SKM-1 (cell line): ENCODE measurements at regions not wholly inside any gene's neighbourhood (a gene's known extent, or its start where the extent isn't known, plus 50 kb on each side); places are given as distances from the start of the nearest gene placed in this dataset.
"Not testable (repeated sequence)": the region's sequence is repeated elsewhere in the genome, so short reads cannot be mapped to it uniquely, and the experiment has no call there.

ENCODE experiments used
- DNase-seq: peaks from one replicate; lab custom pipeline; 2025; ENCODE audit not compliant: unreplicated experiment; lab: John Stamatoyannopoulos, UW

GRCh38 chr6:141884850-141885249 is 247.9 kb upstream of the GJE1 start:
- no peak for DNase-seq

DNA sequence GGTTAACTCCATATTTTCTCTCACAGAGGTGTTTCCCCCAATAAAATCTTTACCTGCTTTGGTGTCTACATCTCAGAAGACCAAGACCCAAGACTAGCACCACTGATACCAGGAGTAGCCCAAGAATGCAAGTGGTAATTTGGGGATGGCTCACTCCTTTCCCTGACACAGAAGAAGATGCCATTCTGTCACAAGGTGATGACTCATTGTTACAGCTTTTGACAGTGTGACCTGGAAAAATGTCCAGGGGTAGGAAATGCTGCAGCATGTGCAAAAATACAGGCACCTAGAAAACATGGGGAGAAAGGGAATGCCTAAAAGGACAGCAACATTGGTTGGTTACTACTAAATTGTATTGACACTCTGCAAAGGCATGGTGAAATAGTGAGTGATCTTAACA is 254.0 kb upstream of the GJE1 start:
- no peak for DNase-seq

GRCh38 chr6:141877275-141877983 is 255.3 kb upstream of the GJE1 start:
- DNase-seq = no peak

GRCh38 chr6:141874930-141875602 is 257.7 kb upstream of the GJE1 start:
- peak; percentile 81 for DNase-seq

- not testable (repeated sequence) for DNase-seq
Measured at GRCh38 chr6:141869509-141869908, 263.2 kb upstream of the GJE1 start.

DNA sequence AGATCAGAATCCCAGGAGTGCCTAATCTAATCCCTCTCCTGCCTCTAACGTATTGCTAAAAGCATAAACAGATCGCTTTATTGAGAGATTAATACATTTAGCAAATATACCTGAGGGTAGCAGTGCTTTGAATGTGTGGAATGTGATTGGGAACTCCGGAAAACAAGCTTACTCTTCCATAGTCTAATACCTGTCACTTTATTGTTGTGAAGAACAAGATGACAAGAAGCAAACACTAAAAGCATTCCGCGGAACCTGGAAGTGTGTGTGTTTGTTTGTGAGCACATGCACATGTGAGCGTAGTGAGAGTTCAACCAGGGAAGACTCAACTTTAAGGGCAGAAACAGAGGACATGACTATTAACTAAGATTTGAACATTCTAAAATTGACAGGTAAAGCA is 265.0 kb upstream of the GJE1 start:
- DNase-seq = no peak

DNA sequence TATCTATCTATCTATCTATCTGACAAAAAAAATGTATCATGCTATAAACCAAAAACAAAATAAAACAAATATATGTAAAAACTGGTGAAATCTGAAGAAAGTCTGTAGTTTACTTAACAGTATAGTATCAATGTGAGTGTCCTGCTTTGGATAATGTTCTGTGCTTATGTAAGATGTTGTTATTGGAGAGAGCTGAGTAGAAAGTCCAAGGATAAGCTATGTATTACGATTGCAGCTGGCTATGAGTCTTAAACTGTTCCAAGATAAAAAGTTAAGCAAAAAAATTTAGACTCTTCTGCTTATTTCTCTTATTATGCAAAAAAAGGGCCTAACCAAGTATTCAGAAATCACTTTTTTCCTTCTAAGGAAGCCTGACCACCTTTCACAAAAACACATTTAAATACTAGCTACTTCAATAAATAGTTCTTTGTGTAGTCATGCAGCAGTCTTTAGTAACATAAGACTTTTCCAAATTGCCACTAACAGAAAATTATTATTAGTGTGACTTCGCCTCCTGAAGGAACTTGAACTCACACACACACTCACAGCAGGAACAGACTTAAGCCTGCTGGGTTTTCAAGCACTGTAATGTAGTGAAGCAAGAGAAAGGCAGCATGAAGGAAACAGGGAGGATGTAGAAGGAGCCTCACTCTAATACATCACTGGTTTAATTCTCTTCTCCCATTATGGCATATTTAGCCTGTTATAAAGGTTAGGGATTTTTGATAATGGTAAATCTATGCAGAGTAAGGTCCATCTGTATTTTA is 265.8 kb upstream of the GJE1 start:
- no peak for DNase-seq

DNA sequence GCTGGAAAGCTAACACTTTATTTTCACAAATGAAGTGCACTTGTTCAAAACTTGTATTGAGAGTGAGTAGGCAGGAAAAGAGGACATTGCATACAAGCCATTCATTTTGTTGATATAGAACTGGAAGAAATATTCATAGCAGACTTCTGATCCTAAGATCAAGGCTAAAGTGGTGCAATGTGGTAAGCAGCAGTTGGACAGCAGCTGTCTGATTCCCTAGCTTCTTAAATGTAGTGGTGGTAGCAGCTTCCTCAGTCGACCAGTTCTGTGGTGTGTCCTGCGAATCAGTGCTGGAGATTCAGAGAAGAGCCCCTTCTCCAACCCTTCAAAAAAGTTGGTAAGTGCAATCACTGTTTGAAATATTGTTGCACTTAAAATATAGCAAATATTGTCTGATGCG is 281.7 kb upstream of the GJE1 start:
- no peak for DNase-seq

DNA sequence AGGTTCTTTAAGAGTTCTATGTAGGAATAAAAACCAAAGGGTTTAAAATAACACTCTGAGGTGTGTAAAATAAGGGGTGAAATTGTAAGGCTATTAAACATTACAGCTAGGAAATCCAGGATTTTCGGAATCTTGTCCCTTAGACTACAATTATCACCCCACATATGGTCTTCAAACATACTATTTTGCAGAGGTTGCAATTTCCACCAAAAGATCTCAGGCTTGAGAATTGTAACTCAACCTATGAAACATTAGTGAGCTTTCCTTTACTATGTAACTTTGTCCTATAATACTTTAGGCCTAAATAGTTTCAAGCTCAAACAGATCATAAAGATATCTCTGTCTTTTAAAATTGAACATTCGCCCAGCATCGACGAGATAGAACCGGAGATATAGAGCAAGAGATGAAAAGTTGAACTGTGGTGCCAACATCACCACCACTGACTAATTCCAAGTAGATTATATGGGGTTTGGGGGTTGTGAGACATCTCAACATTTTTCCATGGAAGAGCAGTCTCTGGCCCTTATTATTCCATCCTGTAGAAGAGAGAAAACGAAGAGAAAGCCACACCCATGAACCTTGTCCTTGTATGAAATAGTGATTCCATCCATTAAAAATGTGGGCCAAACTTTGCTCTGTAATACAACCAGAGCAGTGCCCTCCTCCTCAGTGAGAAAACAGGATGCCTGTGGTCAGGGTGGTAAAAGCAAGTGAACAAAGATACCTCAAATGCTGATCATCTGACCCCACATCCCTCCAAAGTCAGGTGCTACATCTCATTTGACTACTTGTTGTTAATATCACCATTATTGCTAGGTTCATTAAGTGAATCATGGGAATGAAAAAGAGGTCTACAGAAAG is 284.5 kb upstream of the GJE1 start:
- no peak for DNase-seq

- no peak for DNase-seq
Measured at GRCh38 chr6:141846639-141847038, 286.1 kb upstream of the GJE1 start.

DNA sequence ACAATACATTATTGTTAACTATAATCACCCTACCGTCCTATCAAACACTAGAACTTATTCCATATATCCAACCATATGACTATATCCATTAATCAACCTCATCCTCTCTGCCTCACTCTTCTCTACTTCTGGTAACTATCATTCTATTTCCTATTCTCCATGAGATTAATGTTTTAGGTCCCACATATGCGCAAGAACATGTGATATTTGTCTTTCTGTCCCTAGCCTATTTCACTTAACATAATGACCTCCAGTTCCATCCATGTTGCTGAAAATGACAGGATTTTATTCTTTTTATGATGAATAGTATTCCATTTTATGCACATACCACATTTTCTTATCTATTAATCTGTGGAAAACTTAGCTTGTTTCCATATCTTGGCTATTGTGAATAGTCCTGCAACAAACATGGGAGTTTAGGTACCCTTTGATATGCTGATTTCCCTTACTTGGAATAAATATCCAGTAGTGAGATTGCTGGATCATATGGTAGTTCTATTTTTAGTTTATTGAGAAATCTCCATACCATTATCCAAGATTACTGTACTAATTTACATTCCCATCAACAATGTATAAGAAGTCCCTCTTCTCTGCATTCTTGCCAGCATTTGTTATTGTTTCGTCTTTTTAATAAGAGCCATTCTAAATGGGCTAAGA is 289.4 kb upstream of the GJE1 start:
- DNase-seq = no peak

- DNase-seq = no peak
Measured at GRCh38 chr6:141833001-141833655, 299.6 kb upstream of the GJE1 start.

- no peak for DNase-seq
Measured at GRCh38 chr6:141830530-141830929, 302.2 kb upstream of the GJE1 start.

DNA sequence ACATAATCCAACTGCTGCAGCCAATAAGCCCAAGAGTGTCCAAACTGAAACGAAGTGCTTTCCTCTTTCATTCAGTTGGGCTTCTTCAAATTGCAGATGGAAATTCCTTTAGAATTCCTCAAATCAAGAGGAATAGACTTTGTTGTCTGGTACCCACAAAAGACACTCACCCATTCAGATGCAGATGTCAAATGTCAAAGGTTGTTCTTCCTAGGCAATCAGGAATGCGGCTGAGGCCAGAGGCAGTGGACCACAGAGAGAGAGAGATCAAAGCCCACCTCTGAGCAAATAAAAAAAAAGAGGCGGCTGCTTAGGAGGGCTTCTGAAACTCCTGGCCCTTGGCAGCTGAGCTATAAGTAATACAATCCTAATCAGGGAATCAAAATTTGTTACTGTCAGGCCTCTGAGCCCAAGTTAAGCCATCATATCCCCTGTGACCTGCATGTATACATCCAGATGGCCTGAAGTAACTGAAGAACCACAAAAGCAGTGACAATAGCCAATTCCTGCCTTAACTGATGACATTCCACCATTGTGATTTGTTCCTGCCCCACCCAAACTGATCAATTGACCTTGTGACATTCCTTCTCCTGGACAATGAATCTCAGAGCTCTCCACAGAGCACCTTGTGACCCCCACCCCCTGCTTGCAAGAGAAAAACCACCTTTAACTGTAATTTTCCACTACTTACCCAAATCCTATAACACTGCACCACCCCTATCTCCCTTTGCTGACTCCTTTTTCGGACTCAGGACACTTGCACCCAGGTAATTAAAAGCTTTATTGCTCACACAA is 303.0 kb upstream of the GJE1 start:
- no peak for DNase-seq

GRCh38 chr6:141824350-141824749 is 308.4 kb upstream of the GJE1 start:
- no peak for DNase-seq

- DNase-seq = not testable (repeated sequence)
Measured at GRCh38 chr6:141815039-141815438, 317.7 kb upstream of the GJE1 start.

DNA sequence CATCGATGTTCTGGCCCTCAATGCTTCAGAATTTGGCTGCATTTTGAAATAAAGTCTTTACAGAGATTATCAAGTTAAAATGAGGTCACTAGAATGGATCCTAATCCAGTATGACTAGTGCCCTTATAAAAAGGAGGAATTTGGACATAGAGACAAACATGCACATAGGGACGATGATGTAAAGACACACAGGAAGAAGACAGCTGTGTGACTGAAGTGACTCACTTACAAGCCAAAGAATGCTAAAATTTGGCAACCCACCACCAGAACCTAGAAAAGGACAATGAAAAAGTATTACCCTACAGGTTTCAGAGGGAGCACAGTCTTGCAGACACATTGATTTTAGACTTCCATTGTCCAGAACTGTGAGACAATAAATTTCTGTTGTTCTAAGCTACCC is 322.8 kb upstream of the GJE1 start:
- DNase-seq = no peak

DNA sequence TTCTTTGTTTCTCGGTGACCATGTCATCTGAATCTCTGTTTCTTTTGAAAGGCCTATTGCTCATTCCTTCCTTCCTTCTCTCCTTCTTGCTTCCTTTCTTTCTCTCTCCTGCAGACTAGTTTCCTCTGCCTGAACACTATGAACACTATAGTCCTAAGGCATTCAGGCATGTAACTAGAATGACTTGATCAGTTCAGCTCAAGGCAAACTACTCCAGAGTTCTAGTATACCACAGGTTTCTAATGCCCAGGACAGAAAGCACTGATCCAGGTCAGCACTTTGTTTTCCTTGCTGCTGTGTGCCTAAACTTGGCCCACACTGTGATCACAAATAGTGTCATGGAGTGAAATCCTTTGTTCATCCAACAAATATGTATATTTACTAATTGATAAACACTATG is 324.1 kb upstream of the GJE1 start:
- DNase-seq = no peak

- DNase-seq = not testable (repeated sequence)
Measured at GRCh38 chr6:141800973-141801372, 331.8 kb upstream of the GJE1 start.
